ENCODE measurements at regions not wholly inside any gene's neighbourhood (a gene's known extent, or its start where the extent isn't known, plus 50 kb on each side); places are given as distances from the start of the nearest gene placed in this dataset.
"Not testable (repeated sequence)": the region's sequence is repeated elsewhere in the genome, so short reads cannot be mapped to it uniquely, and the experiment has no call there.

DNA sequence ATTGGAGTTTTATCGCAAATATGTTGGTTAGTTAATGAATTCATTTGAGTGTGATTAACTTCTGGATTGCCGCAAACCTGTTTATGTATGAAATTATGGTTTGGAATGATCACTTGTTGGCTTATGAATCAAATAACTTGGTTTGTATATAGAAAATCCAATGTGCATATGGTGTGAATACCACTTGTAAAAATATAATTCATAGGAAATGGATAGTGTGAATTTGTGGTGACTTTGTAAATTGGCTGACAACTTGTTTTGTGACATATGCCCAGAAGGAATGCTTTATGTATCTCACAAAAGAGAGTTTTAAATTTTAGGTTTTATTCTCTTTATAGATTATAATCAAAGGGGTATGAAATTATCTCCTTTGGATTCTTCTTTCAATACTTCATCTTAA lies 436.2 kb downstream of the EPHA5 start:
- Histone ChIP-seq H3K4me3 (ENCODE audit: low read depth, low read length) (no peak overlapping the region), H3K9me3 (no peaks in the 10 kb centered on the region), H3K27me3 (no peaks in the 10 kb centered on the region), H3K36me3 (no peaks in the 10 kb centered on the region), H3K4me1 (no peaks in the 10 kb centered on the region; the same call in 1 of the 2 replicates)
- TF ChIP-seq, protein P1, sequence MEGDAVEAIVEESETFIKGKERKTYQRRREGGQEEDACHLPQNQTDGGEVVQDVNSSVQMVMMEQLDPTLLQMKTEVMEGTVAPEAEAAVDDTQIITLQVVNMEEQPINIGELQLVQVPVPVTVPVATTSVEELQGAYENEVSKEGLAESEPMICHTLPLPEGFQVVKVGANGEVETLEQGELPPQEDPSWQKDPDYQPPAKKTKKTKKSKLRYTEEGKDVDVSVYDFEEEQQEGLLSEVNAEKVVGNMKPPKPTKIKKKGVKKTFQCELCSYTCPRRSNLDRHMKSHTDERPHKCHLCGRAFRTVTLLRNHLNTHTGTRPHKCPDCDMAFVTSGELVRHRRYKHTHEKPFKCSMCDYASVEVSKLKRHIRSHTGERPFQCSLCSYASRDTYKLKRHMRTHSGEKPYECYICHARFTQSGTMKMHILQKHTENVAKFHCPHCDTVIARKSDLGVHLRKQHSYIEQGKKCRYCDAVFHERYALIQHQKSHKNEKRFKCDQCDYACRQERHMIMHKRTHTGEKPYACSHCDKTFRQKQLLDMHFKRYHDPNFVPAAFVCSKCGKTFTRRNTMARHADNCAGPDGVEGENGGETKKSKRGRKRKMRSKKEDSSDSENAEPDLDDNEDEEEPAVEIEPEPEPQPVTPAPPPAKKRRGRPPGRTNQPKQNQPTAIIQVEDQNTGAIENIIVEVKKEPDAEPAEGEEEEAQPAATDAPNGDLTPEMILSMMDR (IDR thresholded peaks at IDR 0.05; ENCODE audit: low read depth, low read length) = no peak
- no peak for DNase-seq

DNA sequence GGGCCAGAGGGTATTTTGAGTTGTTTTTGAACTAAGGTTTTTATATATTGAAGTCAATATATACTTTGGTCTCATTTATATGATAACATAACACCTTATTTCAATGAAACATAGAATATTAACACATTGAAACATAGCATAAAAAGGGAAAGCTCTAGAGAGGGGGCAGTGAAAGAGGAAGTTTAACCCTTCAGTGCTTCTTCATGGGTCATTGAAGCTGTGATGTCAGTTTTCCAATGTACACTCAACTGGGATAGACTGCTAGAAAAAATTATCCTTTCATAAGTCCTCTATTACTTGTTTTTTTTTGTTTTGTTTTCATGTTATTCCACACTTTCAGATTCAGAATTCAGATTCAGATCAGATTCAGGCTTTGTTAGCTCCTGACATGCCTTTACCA lies 442.7 kb downstream of the EPHA5 start:
- TF ChIP-seq, protein P1 (IDR thresholded peaks at IDR 0.05; ENCODE audit: low read depth, low read length) = no peak
- Histone ChIP-seq H3K27me3 (no peaks in the 10 kb centered on the region), H3K36me3 (no peaks in the 10 kb centered on the region), H3K4me3 (ENCODE audit: low read depth, low read length) (no peak overlapping the region), H3K4me1 (peaks cover 8% of the 10 kb centered on the region; the same call in 1 of the 2 replicates), H3K9me3 (no peaks in the 10 kb centered on the region)
- DNase-seq = no peak

DNA sequence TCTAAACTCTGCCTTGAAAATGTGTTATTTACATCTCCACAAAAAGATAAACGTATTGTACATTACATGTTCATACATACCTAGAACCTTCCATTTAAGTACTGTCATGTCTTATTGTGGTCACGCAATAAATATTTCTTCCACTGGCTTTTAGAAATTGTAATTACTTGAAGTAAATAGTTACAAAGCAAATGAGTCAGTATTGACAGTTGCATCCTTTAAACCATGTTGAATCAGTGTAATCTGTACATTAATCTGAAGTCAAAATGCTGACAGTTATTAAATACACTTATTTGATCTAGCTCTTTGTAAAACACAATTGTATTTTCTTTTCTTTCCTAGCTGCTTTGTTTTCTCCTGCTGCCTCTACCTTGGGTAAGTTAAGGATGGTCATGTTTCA lies 446.7 kb downstream of the EPHA5 start:
- TF ChIP-seq, protein P1 (IDR thresholded peaks at IDR 0.05; ENCODE audit: low read depth, low read length) = no peak
- Histone ChIP-seq H3K9me3 (no peaks in the 10 kb centered on the region), H3K27me3 (no peaks in the 10 kb centered on the region), H3K4me1 (peaks cover 8% of the 10 kb centered on the region; the same call in 1 of the 2 replicates), H3K4me3 (ENCODE audit: low read depth, low read length) (no peak overlapping the region), H3K36me3 (no peaks in the 10 kb centered on the region)
- no peak for DNase-seq

DNA sequence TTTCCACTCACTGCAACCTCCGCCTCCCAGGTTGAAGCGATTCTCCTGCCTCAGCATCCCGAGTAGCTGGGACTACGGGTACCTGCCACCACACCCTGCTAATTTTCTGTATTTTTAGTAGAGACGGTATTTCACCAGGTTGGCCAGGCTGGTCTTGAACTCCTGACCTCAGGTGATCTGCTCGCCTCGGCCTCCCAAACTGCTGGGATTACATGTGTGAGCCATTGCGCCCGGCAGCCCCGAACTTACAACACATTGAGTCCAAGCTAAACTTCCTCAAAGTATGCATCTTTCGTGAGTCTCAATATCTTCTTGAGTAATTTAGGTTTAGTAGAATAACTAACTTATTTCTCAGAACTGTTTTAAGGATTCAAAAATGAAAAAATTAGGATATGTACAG lies 447.2 kb downstream of the EPHA5 start:
- not testable (repeated sequence) for H3K4me1 ChIP-seq; H3K4me3 ChIP-seq (ENCODE audit: low read depth, low read length); H3K36me3 ChIP-seq; DNase-seq; H3K9me3 ChIP-seq; H3K27me3 ChIP-seq

DNA sequence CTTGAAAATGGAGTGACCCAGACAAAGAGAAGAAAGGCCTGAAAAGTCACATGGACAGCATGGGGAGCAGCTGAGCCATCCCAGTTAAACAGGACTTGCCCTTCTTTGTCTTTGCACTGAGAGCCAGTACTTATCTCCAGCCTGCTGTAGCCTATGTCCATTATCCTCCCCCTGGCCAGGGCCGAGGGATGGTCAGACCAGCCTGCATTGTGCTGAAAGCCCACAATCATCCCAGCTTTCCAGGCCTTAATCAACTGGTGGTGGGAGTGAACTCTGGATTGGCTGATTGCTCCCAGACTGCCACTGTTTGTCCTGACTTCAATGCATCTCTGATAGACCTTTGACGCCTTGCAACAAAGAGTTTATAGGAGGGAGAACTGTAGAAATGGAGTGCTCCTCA lies 453.1 kb downstream of the EPHA5 start:
- Histone ChIP-seq H3K27me3 (no peaks in the 10 kb centered on the region), H3K4me1 (no peaks in the 10 kb centered on the region), H3K36me3 (no peaks in the 10 kb centered on the region), H3K4me3 (ENCODE audit: low read depth, low read length) (no peak overlapping the region), H3K9me3 (no peaks in the 10 kb centered on the region)
- DNase-seq = no peak
- TF ChIP-seq, protein P1 (IDR thresholded peaks at IDR 0.05; ENCODE audit: low read depth, low read length) = no peak

DNA sequence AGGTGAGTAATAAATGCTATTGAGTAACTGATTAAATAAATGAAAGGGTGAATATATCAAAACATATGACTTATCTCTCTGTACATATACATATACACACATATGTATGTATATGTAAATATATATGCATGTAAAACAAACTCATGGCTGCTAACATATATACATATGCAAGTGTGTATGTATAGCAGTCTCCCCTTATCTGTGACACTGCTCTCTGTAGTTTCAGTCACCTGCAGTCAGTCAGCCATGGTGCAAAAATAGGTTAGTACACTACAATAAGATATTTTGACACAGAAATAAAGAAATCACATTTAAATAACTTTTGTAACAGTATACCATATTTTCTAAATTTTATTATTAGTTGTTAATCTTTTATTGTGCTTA lies 467.4 kb downstream of the EPHA5 start:
- H3K36me3 ChIP-seq = no peaks in the 10 kb centered on the region
- H3K4me1 ChIP-seq = no peaks in the 10 kb centered on the region
- H3K9me3 ChIP-seq = no peaks in the 10 kb centered on the region
- no peak for DNase-seq
- H3K27me3 ChIP-seq = no peaks in the 10 kb centered on the region
- TF ChIP-seq, protein P1 (IDR thresholded peaks at IDR 0.05; ENCODE audit: low read depth, low read length) = no peak
- H3K4me3 ChIP-seq (ENCODE audit: low read depth, low read length) = no peak overlapping the region
